H9 (cell line): ENCODE measurements at regions not wholly inside any gene's neighbourhood (a gene's known extent, or its start where the extent isn't known, plus 50 kb on each side); places are given as distances from the start of the nearest gene placed in this dataset.

Experiments
- DNase-seq: peaks from one replicate; pipeline ENCODE4 v3.0.0-alpha.2; 2017
- H2AFZ ChIP-seq: one replicate; pipeline ENCODE4 v1.6.1; 2013; ENCODE audit warnings: mild to moderate bottlenecking, low read length, control low read depth, moderate library complexity
- H2AK5ac ChIP-seq: 2 replicates; pipeline ENCODE4 v1.6.1; 2013; ENCODE audit warnings: low read length, control low read depth, mixed read lengths; ENCODE audit not compliant: insufficient read length
- H2BK120ac ChIP-seq: one replicate; pipeline ENCODE4 v1.6.1; 2013; ENCODE audit warnings: low read depth, mild to moderate bottlenecking, low read length, control low read depth, inconsistent platforms; ENCODE audit not compliant: poor library complexity, severe bottlenecking
- H2BK12ac ChIP-seq: 2 replicates; pipeline ENCODE4 v1.6.1; 2013; ENCODE audit warnings: low read length, control low read depth, mixed read lengths, low read depth; ENCODE audit not compliant: insufficient read length
- H2BK15ac ChIP-seq: 2 replicates; pipeline ENCODE4 v1.6.1; 2013; ENCODE audit warnings: low read depth, low read length, control low read depth
- H2BK20ac ChIP-seq: one replicate; pipeline ENCODE4 v1.6.1; 2013; ENCODE audit warnings: low read depth, mild to moderate bottlenecking, low read length, control low read depth, inconsistent platforms; ENCODE audit not compliant: poor library complexity, severe bottlenecking
- H2BK5ac ChIP-seq: 2 replicates; pipeline ENCODE4 v1.6.1; 2013; ENCODE audit warnings: low read length, control low read depth, mixed read lengths; ENCODE audit not compliant: insufficient read length
- H3K14ac ChIP-seq: 2 replicates; pipeline ENCODE4 v1.6.1; 2013; ENCODE audit warnings: low read length, control low read depth; ENCODE audit not compliant: insufficient read depth
- H3K18ac ChIP-seq: 2 replicates; pipeline ENCODE4 v1.6.1; 2013; ENCODE audit warnings: low read depth, mild to moderate bottlenecking, mixed read lengths, low read length, control low read depth; ENCODE audit not compliant: insufficient read length
- H3K23ac ChIP-seq: 2 replicates; pipeline ENCODE4 v1.6.1; 2013; ENCODE audit warnings: low read length, control low read depth, mixed read lengths, low read depth; ENCODE audit not compliant: insufficient read length
- H3K23me2 ChIP-seq: 2 replicates; pipeline ENCODE4 v1.6.1; 2013; ENCODE audit warnings: low read depth, mild to moderate bottlenecking, mixed read lengths, low read length, control low read depth; ENCODE audit not compliant: insufficient read length, poor library complexity, severe bottlenecking
- H3K27ac ChIP-seq: 2 replicates; pipeline ENCODE4 v1.5.1; 2013; ENCODE audit warnings: low read length, control low read depth, mixed read lengths, low read depth; ENCODE audit not compliant: insufficient read length
- H3K27me3 ChIP-seq: 2 replicates; pipeline ENCODE4 v1.6.1; 2013; ENCODE audit warnings: low read length, control low read depth, inconsistent platforms; ENCODE audit not compliant: insufficient read depth
- H3K4ac ChIP-seq: 2 replicates; pipeline ENCODE4 v1.6.1; 2013; ENCODE audit warnings: low read depth, mild to moderate bottlenecking, control low read depth, inconsistent platforms, low read length, moderate library complexity
- H3K4me1 ChIP-seq: 2 replicates; pipeline ENCODE4 v1.6.1; 2013; ENCODE audit warnings: low read length, control low read depth, inconsistent platforms; ENCODE audit not compliant: insufficient read depth
- H3K4me2 ChIP-seq: 2 replicates; pipeline ENCODE4 v1.6.1; 2013; ENCODE audit warnings: low read length, control low read depth, mixed read lengths; ENCODE audit not compliant: insufficient read length, insufficient read depth
- H3K56ac ChIP-seq: 2 replicates; pipeline ENCODE4 v1.6.1; 2013; ENCODE audit warnings: low read depth, mild to moderate bottlenecking, mixed read lengths, low read length, control low read depth; ENCODE audit not compliant: insufficient read length
- H3K79me1 ChIP-seq: 2 replicates; pipeline ENCODE4 v1.6.1; 2013; ENCODE audit warnings: low read depth, mild to moderate bottlenecking, moderate library complexity, low read length, control low read depth, inconsistent platforms; ENCODE audit not compliant: insufficient read depth, poor library complexity, severe bottlenecking
- H3K79me2 ChIP-seq: 2 replicates; pipeline ENCODE4 v1.6.1; 2013; ENCODE audit warnings: low read length, control low read depth, inconsistent platforms; ENCODE audit not compliant: insufficient read depth
- H3K9ac ChIP-seq: 2 replicates; pipeline ENCODE4 v1.6.1; 2013; ENCODE audit warnings: low read length, control low read depth, mixed read lengths; ENCODE audit not compliant: insufficient read length; ENCODE audit errors: extremely low read depth
- H3K9me3 ChIP-seq: one replicate; pipeline ENCODE4 v1.6.1; 2013; ENCODE audit warnings: low read depth, low read length, inconsistent platforms; ENCODE audit not compliant: control insufficient read depth
- H3T11ph ChIP-seq: one replicate; pipeline ENCODE4 v1.6.1; 2013; ENCODE audit warnings: mild to moderate bottlenecking, low read length, control low read depth, inconsistent platforms
- H4K20me1 ChIP-seq: one replicate; pipeline ENCODE4 v1.6.1; 2013; ENCODE audit not compliant: control insufficient read depth, insufficient read length, insufficient read depth
- H4K5ac ChIP-seq: 2 replicates; pipeline ENCODE4 v1.6.1; 2013; ENCODE audit warnings: low read depth, mild to moderate bottlenecking, mixed read lengths, low read length, control low read depth; ENCODE audit not compliant: insufficient read length
- H4K8ac ChIP-seq: replicated peaks from 2 replicates; pipeline ENCODE4 v1.6.1; 2013; ENCODE audit warnings: low read length, control low read depth, mixed read lengths, low read depth; ENCODE audit not compliant: insufficient read length
- H4K91ac ChIP-seq: 2 replicates; pipeline ENCODE4 v1.6.1; 2013; ENCODE audit warnings: low read depth, mild to moderate bottlenecking, moderate library complexity, mixed read lengths, low read length, control low read depth; ENCODE audit not compliant: insufficient read length
- H3K27ac Mint-ChIP-seq, 3 experiments: 2 replicates in 2 of 3; 3 replicates in 1 of 3; pipeline ENCODE4 v1.8.0; 2020 to 2021; ENCODE audit warnings: mixed read lengths in 3 of 3, mild to moderate bottlenecking in 1 of 3, moderate library complexity in 1 of 3
- H3K27me3 Mint-ChIP-seq: 2 replicates; pipeline ENCODE4 v1.8.0; 2021; ENCODE audit warnings: low read depth, mild to moderate bottlenecking, moderate library complexity, mixed read lengths
- H3K36me3 Mint-ChIP-seq, 3 experiments: 2 replicates in 2 of 3; 3 replicates in 1 of 3; pipeline ENCODE4 v1.8.0; 2020 to 2021; ENCODE audit warnings: low read depth in 3 of 3, mixed read lengths in 3 of 3; ENCODE audit not compliant: insufficient read depth in 1 of 3
- H3K4me1 Mint-ChIP-seq, 2 experiments: 2 replicates each; pipeline ENCODE4 v1.8.0; 2020; ENCODE audit warnings: mixed read lengths in 2 of 2
- H3K4me3 Mint-ChIP-seq, 2 experiments: 2 replicates in 1 of 2; 3 replicates in 1 of 2; pipeline ENCODE4 v1.8.0; 2020 to 2021; ENCODE audit warnings: mild to moderate bottlenecking in 2 of 2, mixed read lengths in 2 of 2, moderate library complexity in 1 of 2
- H3K9me3 Mint-ChIP-seq, 2 experiments: 2 replicates in 1 of 2; 3 replicates in 1 of 2; pipeline ENCODE4 v1.8.0; 2020; ENCODE audit warnings: mild to moderate bottlenecking in 2 of 2, mixed read lengths in 2 of 2, moderate library complexity in 1 of 2
- WGBS: extraction: QIAGEN DNeasy Blood & Tissue Kit; methylation state at CpG from one replicate; pipeline ENCODE4 v1.1.7; 2013; ENCODE audit warnings: missing lambda C conversion rate, low lambda C conversion rate, mixed read lengths; ENCODE audit not compliant: insufficient read length; ENCODE audit errors: extremely low coverage; 5-methylcytosine and 5-hydroxymethylcytosine counted together
- TF ChIP-seq, protein P1 (sequence below): fragments of 200-600 bp; sonication (generic); conservative IDR thresholded peaks from 3 replicates; pipeline ENCODE4 v1.8.0; 2021; ENCODE audit warnings: antibody characterized with exemption, mild to moderate bottlenecking

DNA sequence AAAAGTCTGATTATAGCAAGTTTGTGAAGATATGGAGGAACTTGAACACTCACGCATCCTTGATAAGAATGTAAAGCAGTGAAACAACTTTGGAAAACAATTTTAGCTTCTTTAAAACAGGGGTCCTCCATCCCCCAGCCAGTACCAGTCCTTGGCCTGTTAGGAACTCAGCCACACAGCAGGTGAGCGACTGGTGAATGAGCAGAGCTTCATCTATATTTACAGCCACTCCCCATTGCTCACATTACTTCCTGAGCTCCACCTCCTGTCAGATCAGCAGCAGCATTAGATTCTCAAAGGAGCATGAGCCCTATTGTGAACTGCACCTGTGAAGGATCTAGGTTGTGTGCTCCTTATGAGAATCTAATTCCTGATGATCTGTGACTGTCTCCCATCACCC is 530.3 kb upstream of the PRKX start:
- Histone ChIP-seq H3K4me1 (no peaks in the 10 kb centered on the region), H3K27ac (no peak overlapping the region), H3K27me3 (no peaks in the 10 kb centered on the region), H2BK12ac (no peak overlapping the region), H3K9ac (no peak overlapping the region), H2BK20ac (no peak overlapping the region), H3K9me3 (peaks cover 5% of the 10 kb centered on the region), H2BK120ac (no peak overlapping the region), H3K23ac (no peak overlapping the region), H3T11ph (no peak overlapping the region), H3K18ac (no peak overlapping the region), H3K23me2 (no peaks in the 10 kb centered on the region), H3K14ac (no peak overlapping the region), H4K8ac (no peak overlapping the region), H3K56ac (no peak overlapping the region), H3K4ac (no peak overlapping the region), H3K79me2 (no peaks in the 10 kb centered on the region), H4K20me1 (no peaks in the 10 kb centered on the region), H2AFZ (no peak overlapping the region), H3K79me1 (no peaks in the 10 kb centered on the region), H2BK15ac (no peak overlapping the region), H4K91ac (no peak overlapping the region), H4K5ac (no peak overlapping the region), H2BK5ac (no peak overlapping the region), H2AK5ac (no peak overlapping the region), H3K4me2 (no peak overlapping the region)
- Mint-ChIP-seq H3K36me3 (peaks cover 1 to 4% (median 2%) of the 10 kb centered on the region in 3 experiments; a peak in 1 of 7 replicates), H3K27me3 (no peaks in the 10 kb centered on the region), H3K27ac (no peak overlapping the region), H3K4me1 (no peaks in the 10 kb centered on the region), H3K9me3 (peaks cover 6 to 14% of the 10 kb centered on the region in 2 experiments; a peak in 4 of 5 replicates), H3K4me3 (no peak overlapping the region)
- WGBS: no CpG with 5 or more reads among the region's 2 CpGs
- no peak for DNase-seq
- TF ChIP-seq, protein P1, sequence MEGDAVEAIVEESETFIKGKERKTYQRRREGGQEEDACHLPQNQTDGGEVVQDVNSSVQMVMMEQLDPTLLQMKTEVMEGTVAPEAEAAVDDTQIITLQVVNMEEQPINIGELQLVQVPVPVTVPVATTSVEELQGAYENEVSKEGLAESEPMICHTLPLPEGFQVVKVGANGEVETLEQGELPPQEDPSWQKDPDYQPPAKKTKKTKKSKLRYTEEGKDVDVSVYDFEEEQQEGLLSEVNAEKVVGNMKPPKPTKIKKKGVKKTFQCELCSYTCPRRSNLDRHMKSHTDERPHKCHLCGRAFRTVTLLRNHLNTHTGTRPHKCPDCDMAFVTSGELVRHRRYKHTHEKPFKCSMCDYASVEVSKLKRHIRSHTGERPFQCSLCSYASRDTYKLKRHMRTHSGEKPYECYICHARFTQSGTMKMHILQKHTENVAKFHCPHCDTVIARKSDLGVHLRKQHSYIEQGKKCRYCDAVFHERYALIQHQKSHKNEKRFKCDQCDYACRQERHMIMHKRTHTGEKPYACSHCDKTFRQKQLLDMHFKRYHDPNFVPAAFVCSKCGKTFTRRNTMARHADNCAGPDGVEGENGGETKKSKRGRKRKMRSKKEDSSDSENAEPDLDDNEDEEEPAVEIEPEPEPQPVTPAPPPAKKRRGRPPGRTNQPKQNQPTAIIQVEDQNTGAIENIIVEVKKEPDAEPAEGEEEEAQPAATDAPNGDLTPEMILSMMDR: no peak
